ENCODE measurements at regions not wholly inside any gene's neighbourhood (a gene's known extent, or its start where the extent isn't known, plus 50 kb on each side); places are given as distances from the start of the nearest gene placed in this dataset.
A peak's percentile ranks its signal among the peaks of the same experiment; 100 is the strongest.

GRCh38 chrY:13756615-13757014 lies 52.9 kb downstream of the TMSB4Y start:
- Mint-ChIP-seq H3K9me3 (no peaks in the 10 kb centered on the region), H3K27ac (no peak overlapping the region), H3K4me3 (no peak overlapping the region), H3K4me1 (no peaks in the 10 kb centered on the region), H3K27me3 (no peaks in the 10 kb centered on the region), H3K36me3 (no peaks in the 10 kb centered on the region)
- DNase-seq = no peak
- CTCF ChIA-PET = no interaction called here

GRCh38 chrY:13766040-13766439 lies 62.3 kb downstream of the TMSB4Y start:
- DNase-seq = no peak
- peaks cover 2% of the 10 kb centered on the region for H3K36me3 Mint-ChIP-seq
- H3K27ac Mint-ChIP-seq = no peak overlapping the region
- CTCF ChIA-PET = no interaction called here
- no peak overlapping the region for H3K4me3 Mint-ChIP-seq
- H3K9me3 Mint-ChIP-seq = no peaks in the 10 kb centered on the region
- no peaks in the 10 kb centered on the region for H3K4me1 Mint-ChIP-seq
- no peaks in the 10 kb centered on the region for H3K27me3 Mint-ChIP-seq

- CTCF ChIA-PET = no interaction called here
- H3K9me3 Mint-ChIP-seq = peaks cover 7% of the 10 kb centered on the region
- no peaks in the 10 kb centered on the region for H3K36me3 Mint-ChIP-seq
- no peaks in the 10 kb centered on the region for H3K27me3 Mint-ChIP-seq
- H3K4me1 Mint-ChIP-seq = peaks cover 18% of the 10 kb centered on the region
- peak overlapping the region; percentile 39 for H3K4me3 Mint-ChIP-seq
- DNase-seq = no peak
- H3K27ac Mint-ChIP-seq = peak overlapping the region; percentile 77
Observed at GRCh38 chrY:13790108-13790793, 86.6 kb downstream of the TMSB4Y start.

GRCh38 chrY:13795067-13795466 lies 91.4 kb downstream of the TMSB4Y start:
- CTCF ChIA-PET = no interaction called here
- Mint-ChIP-seq H3K36me3 (no peaks in the 10 kb centered on the region), H3K4me1 (peaks cover 5% of the 10 kb centered on the region), H3K27me3 (no peaks in the 10 kb centered on the region), H3K9me3 (no peaks in the 10 kb centered on the region), H3K4me3 (no peak overlapping the region), H3K27ac (no peak overlapping the region)
- DNase-seq = no peak

- H3K4me1 Mint-ChIP-seq = peaks cover 30% of the 10 kb centered on the region
- H3K27me3 Mint-ChIP-seq = no peaks in the 10 kb centered on the region
- no peaks in the 10 kb centered on the region for H3K9me3 Mint-ChIP-seq
- no peak overlapping the region for H3K27ac Mint-ChIP-seq
- H3K36me3 Mint-ChIP-seq = peaks cover 2% of the 10 kb centered on the region
- H3K4me3 Mint-ChIP-seq = no peak overlapping the region
- CTCF ChIA-PET = no interaction called here
- no peak for DNase-seq
Observed at GRCh38 chrY:13802828-13803227, 99.1 kb downstream of the TMSB4Y start.

- Mint-ChIP-seq H3K4me1 (peaks cover 30% of the 10 kb centered on the region), H3K27me3 (no peaks in the 10 kb centered on the region), H3K36me3 (peaks cover 2% of the 10 kb centered on the region), H3K27ac (no peak overlapping the region), H3K4me3 (no peak overlapping the region), H3K9me3 (peaks cover 2% of the 10 kb centered on the region)
- DNase-seq = no peak
- CTCF ChIA-PET = no interaction called here
Observed at GRCh38 chrY:13803424-13803823, 99.7 kb downstream of the TMSB4Y start.

- DNase-seq = no peak
- Mint-ChIP-seq H3K27me3 (no peaks in the 10 kb centered on the region), H3K27ac (peak overlapping the region; percentile 73), H3K36me3 (peaks cover 2% of the 10 kb centered on the region), H3K4me3 (no peak overlapping the region), H3K9me3 (peaks cover 6% of the 10 kb centered on the region), H3K4me1 (peaks cover 30% of the 10 kb centered on the region)
- CTCF ChIA-PET = no interaction called here
Observed at GRCh38 chrY:13804124-13805056, 100.7 kb downstream of the TMSB4Y start.

- Mint-ChIP-seq H3K4me3 (no peak overlapping the region), H3K36me3 (peaks cover 2% of the 10 kb centered on the region), H3K27ac (peak overlapping the region; percentile 73), H3K27me3 (no peaks in the 10 kb centered on the region), H3K9me3 (peaks cover 10% of the 10 kb centered on the region), H3K4me1 (peaks cover 30% of the 10 kb centered on the region)
- CTCF ChIA-PET = no interaction called here
- no peak for DNase-seq
Observed at GRCh38 chrY:13805057-13805735, 101.5 kb downstream of the TMSB4Y start.

GRCh38 chrY:13805736-13806067 lies 102.0 kb downstream of the TMSB4Y start:
- CTCF ChIA-PET = no interaction called here
- peaks cover 13% of the 10 kb centered on the region for H3K9me3 Mint-ChIP-seq
- peak; percentile 30 for DNase-seq
- peaks cover 2% of the 10 kb centered on the region for H3K36me3 Mint-ChIP-seq
- no peaks in the 10 kb centered on the region for H3K27me3 Mint-ChIP-seq
- peak overlapping the region; percentile 73 for H3K27ac Mint-ChIP-seq
- H3K4me1 Mint-ChIP-seq = peaks cover 30% of the 10 kb centered on the region
- no peak overlapping the region for H3K4me3 Mint-ChIP-seq

GRCh38 chrY:13830089-13830488 lies 126.4 kb downstream of the TMSB4Y start:
- Mint-ChIP-seq H3K27me3 (no peaks in the 10 kb centered on the region), H3K9me3 (peaks cover 7% of the 10 kb centered on the region), H3K36me3 (peaks cover 2% of the 10 kb centered on the region), H3K27ac (no peak overlapping the region), H3K4me1 (peaks cover 11% of the 10 kb centered on the region), H3K4me3 (no peak overlapping the region)
- CTCF ChIA-PET = no interaction called here
- DNase-seq = no peak

- Mint-ChIP-seq H3K27ac (no peak overlapping the region), H3K36me3 (peaks cover 1% of the 10 kb centered on the region), H3K4me1 (no peaks in the 10 kb centered on the region), H3K27me3 (no peaks in the 10 kb centered on the region), H3K4me3 (no peak overlapping the region), H3K9me3 (no peaks in the 10 kb centered on the region)
- no peak for DNase-seq
- CTCF ChIA-PET = no interaction called here
Observed at GRCh38 chrY:13844411-13844810, 140.7 kb downstream of the TMSB4Y start.

GRCh38 chrY:13845276-13845675 lies 141.0 kb downstream of the VCY start:
- Mint-ChIP-seq H3K36me3 (peaks cover 1% of the 10 kb centered on the region), H3K27me3 (no peaks in the 10 kb centered on the region), H3K4me1 (no peaks in the 10 kb centered on the region), H3K27ac (no peak overlapping the region), H3K9me3 (no peaks in the 10 kb centered on the region), H3K4me3 (no peak overlapping the region)
- DNase-seq = no peak
- CTCF ChIA-PET = no interaction called here

- no peak overlapping the region for H3K4me3 Mint-ChIP-seq
- CTCF ChIA-PET = no interaction called here
Observed at GRCh38 chrY:13869611-13870010, 116.7 kb downstream of the VCY start.

GRCh38 chrY:13871426-13871825 lies 114.8 kb downstream of the VCY start:
- CTCF ChIA-PET = no interaction called here
- H3K27me3 Mint-ChIP-seq = no peaks in the 10 kb centered on the region
- no peaks in the 10 kb centered on the region for H3K4me1 Mint-ChIP-seq
- no peaks in the 10 kb centered on the region for H3K36me3 Mint-ChIP-seq
- H3K4me3 Mint-ChIP-seq = no peak overlapping the region
- no peak overlapping the region for H3K27ac Mint-ChIP-seq
- no peak for DNase-seq
- H3K9me3 Mint-ChIP-seq = no peaks in the 10 kb centered on the region

More at GRCh38 chrY:13869611-13870010, 116.7 kb downstream of the VCY start:
- no peak for DNase-seq
- no peak overlapping the region for H3K27ac Mint-ChIP-seq
- H3K27me3 Mint-ChIP-seq = no peaks in the 10 kb centered on the region
- no peaks in the 10 kb centered on the region for H3K4me1 Mint-ChIP-seq
- H3K36me3 Mint-ChIP-seq = no peaks in the 10 kb centered on the region
- no peaks in the 10 kb centered on the region for H3K9me3 Mint-ChIP-seq

GRCh38 chrY:13872696-13873095 lies 113.6 kb downstream of the VCY start:
- Mint-ChIP-seq H3K4me3 (no peak overlapping the region), H3K36me3 (no peaks in the 10 kb centered on the region), H3K9me3 (no peaks in the 10 kb centered on the region), H3K27me3 (no peaks in the 10 kb centered on the region), H3K4me1 (no peaks in the 10 kb centered on the region), H3K27ac (no peak overlapping the region)
- DNase-seq = no peak
- CTCF ChIA-PET = no interaction called here

All from activated naive CD4-positive, alpha-beta T cell treated with anti-CD3 and anti-CD28 coated beads, Interleukin-2, amount 10 ng/mL, durations not matched to agents 7 days and 5 days (primary cell).